C4-2B (cell line): ENCODE measurements at regions not wholly inside any gene's neighbourhood (a gene's known extent, or its start where the extent isn't known, plus 50 kb on each side); places are given as distances from the start of the nearest gene placed in this dataset.

ENCODE experiments used
- ZFX ChIP-seq: fragments of 450-650 bp; IDR thresholded peaks from 2 replicates; pipeline ENCODE4 v1.6.1; 2017
- TF ChIP-seq, protein P1 (sequence below): fragments of 450-650 bp; conservative IDR thresholded peaks from 2 replicates; pipeline ENCODE4 v1.5.1; 2017; ENCODE audit warnings: mild to moderate bottlenecking

DNA sequence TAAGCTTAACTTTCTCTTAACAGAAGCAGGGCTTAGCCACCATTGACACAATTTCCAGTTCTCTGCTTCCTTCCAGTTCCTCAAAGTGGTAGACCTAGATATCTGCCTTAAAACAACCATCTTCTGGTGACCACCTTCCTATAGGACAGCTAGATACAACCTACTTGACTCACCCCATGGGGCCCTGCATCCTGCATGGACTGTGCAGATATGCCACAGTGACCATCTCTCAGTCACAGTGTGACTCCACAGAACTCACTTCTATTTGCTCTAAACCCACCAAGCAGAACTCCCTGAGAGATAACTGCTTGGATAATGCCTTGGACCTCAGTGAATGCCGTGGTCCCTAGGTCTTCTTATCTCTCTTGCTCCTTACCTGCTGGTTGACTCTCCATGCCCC lies 621.6 kb downstream of the IQCM start:
- no peak for TF ChIP-seq ZFX
- TF ChIP-seq, protein P1, sequence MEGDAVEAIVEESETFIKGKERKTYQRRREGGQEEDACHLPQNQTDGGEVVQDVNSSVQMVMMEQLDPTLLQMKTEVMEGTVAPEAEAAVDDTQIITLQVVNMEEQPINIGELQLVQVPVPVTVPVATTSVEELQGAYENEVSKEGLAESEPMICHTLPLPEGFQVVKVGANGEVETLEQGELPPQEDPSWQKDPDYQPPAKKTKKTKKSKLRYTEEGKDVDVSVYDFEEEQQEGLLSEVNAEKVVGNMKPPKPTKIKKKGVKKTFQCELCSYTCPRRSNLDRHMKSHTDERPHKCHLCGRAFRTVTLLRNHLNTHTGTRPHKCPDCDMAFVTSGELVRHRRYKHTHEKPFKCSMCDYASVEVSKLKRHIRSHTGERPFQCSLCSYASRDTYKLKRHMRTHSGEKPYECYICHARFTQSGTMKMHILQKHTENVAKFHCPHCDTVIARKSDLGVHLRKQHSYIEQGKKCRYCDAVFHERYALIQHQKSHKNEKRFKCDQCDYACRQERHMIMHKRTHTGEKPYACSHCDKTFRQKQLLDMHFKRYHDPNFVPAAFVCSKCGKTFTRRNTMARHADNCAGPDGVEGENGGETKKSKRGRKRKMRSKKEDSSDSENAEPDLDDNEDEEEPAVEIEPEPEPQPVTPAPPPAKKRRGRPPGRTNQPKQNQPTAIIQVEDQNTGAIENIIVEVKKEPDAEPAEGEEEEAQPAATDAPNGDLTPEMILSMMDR: no peak
